ENCODE measurements at regions not wholly inside any gene's neighbourhood (a gene's known extent, or its start where the extent isn't known, plus 50 kb on each side); places are given as distances from the start of the nearest gene placed in this dataset.

GRCh38 chr6:6790891-6791290 lies 202.4 kb downstream of the LY86 start:
- no peak for TF ChIP-seq CTCF (IDR thresholded peaks at IDR 0.05)
- no peak for TF ChIP-seq POLR2A (IDR thresholded peaks at IDR 0.05)
- no peak for TF ChIP-seq EP300 (IDR thresholded peaks at IDR 0.05)

Measured in stomach (tissue), 4 donors.